ENCODE measurements at regions not wholly inside any gene's neighbourhood (a gene's known extent, or its start where the extent isn't known, plus 50 kb on each side); places are given as distances from the start of the nearest gene placed in this dataset.
A peak's percentile ranks its signal among the peaks of the same experiment; 100 is the strongest.

DNA sequence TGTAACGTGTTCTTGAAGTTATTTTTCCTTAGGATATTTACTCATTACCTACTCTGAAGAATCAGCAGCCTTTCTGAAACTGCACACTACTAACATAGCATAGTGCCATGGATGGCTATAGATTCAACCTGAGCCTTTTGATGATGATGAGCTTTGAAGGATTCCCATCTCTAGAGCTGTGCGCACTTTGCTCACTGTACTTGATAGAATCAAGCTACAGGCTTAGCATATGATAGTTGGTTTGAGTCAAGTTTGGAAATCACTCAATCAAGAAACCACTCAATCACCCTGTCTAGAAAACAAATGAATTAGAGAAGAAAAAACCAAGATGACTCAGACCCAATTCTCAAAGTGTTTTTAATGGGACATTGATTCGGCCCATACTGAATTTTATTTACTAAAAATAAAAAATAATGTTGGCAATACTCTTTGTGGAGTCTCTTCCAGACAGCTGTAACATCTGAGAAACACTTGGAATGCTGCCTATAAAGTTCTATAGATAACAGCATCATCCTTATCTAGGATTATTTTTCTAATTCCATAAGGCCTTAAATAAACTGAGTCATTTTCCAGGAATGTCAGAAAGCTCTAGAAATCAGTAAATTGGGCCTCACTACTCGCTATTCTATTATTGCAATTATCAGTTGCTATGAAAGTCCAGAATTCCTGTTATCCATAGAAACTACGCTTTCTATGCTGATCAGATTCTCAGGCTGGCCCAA lies 259.0 kb upstream of the ERBB4 start:
- H3K4me2 ChIP-seq: no peak overlapping the region
- no peak overlapping the region for H2AFZ ChIP-seq (ENCODE audit: low read depth)
- H4K20me1 ChIP-seq (ENCODE audit: insufficient read depth): no peaks in the 10 kb centered on the region
- ChIA-PET POLR2A (no interaction called here), CTCF (interaction anchor here (0.9 kb wide), 1 partner anchor 95 kb away, joined by 3 read pairs; no protein-coding TSS in a partner anchor)
- no peak overlapping the region for H3K4me3 ChIP-seq (ENCODE audit: low read depth in 2 of 2, low read length in 1 of 2)
- no peaks in the 10 kb centered on the region for H3K79me2 ChIP-seq (ENCODE audit: insufficient read depth)
- no peak for TF ChIP-seq GATA2 (CRISPR knock-in tag; IDR thresholded peaks at IDR 0.05)
- TF ChIP-seq YY1 (IDR thresholded peaks at IDR 0.05; ENCODE audit: low read depth): no peak
- TF ChIP-seq CHD2 (IDR thresholded peaks at IDR 0.05; ENCODE audit: low read length, partially characterized antibody): no peak
- peak; percentile 36; the same call in 1 of the 2 replicates for TF ChIP-seq MEF2A (IDR thresholded peaks at IDR 0.05; ENCODE audit: borderline replicate concordance, low read depth)
- no peak for TF ChIP-seq EZH2phosphoT487 (IDR thresholded peaks at IDR 0.05; ENCODE audit: borderline replicate concordance, low read depth)
- TF ChIP-seq FOXM1 (IDR thresholded peaks at IDR 0.05; ENCODE audit: low read depth): no peak
- H3K27me3 ChIP-seq (ENCODE audit: insufficient read depth): no peaks in the 10 kb centered on the region
- WGBS (ENCODE audit: low lambda C conversion rate): 60% methylated on average over 5 of the region's 5 CpGs
- no peak for DNase-seq
- H3K27ac ChIP-seq (ENCODE audit: low read depth in 2 of 2, low read length in 1 of 2): peak overlapping the region in 1 of 2 experiments; percentile 33; a peak in 2 of 4 replicates
- H3K9me3 ChIP-seq: no peaks in the 10 kb centered on the region
- peaks cover 0 to 10% of the 10 kb centered on the region in 2 experiments; a peak in 2 of 4 replicates for H3K4me1 ChIP-seq (ENCODE audit: control insufficient read depth in 1 of 2, insufficient read depth in 2 of 2, low read depth in 1 of 2, low read length in 1 of 2)
- no peaks in the 10 kb centered on the region for H3K36me3 ChIP-seq (replicated peaks in 1 of 2; ENCODE audit: control insufficient read depth in 1 of 2, insufficient read depth in 2 of 2, low read length in 1 of 2)
- H3F3A ChIP-seq (replicated peaks; ENCODE audit: insufficient read depth): no peaks in the 10 kb centered on the region
- H3K9me2 ChIP-seq: no peaks in the 10 kb centered on the region
- H3K9ac ChIP-seq: no peak overlapping the region

DNA sequence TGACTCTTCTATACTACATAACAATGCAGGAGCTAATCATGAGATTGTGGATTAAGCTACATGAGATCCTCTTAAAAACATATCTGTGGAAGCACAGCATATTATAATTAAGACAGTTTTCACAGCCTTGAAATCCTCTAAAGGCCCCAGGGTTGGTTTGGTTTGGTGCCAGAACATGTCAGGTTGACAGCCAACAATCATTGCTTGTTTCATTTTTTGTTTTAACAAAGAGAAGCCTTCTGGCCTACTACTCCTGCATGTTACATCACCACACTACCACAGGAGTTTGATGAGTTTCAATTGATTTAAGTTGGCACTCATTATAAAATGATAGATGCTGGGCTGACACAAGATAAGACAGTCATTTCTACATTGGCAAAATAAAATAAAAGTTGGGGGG lies 255.9 kb upstream of the ERBB4 start:
- H3K9me3 ChIP-seq: no peaks in the 10 kb centered on the region
- no peaks in the 10 kb centered on the region for H4K20me1 ChIP-seq (ENCODE audit: insufficient read depth)
- no peaks in the 10 kb centered on the region for H3K79me2 ChIP-seq (ENCODE audit: insufficient read depth)
- no peaks in the 10 kb centered on the region for H3F3A ChIP-seq (replicated peaks; ENCODE audit: insufficient read depth)
- H3K4me2 ChIP-seq: no peak overlapping the region
- no peak overlapping the region for H3K27ac ChIP-seq (ENCODE audit: low read depth in 2 of 2, low read length in 1 of 2)
- peaks cover 0 to 10% of the 10 kb centered on the region in 2 experiments; a peak in 2 of 4 replicates for H3K4me1 ChIP-seq (ENCODE audit: control insufficient read depth in 1 of 2, insufficient read depth in 2 of 2, low read depth in 1 of 2, low read length in 1 of 2)
- ChIA-PET CTCF (interaction anchor here (1.0 to 1.5 kb wide), 2 partner anchors 18 to 359 kb away, joined by 3 read pairs; no protein-coding TSS in a partner anchor), POLR2A (no interaction called here)
- H3K4me3 ChIP-seq (ENCODE audit: low read depth in 2 of 2, low read length in 1 of 2): no peak overlapping the region
- H3K9me2 ChIP-seq: no peaks in the 10 kb centered on the region
- no peaks in the 10 kb centered on the region for H3K36me3 ChIP-seq (replicated peaks in 1 of 2; ENCODE audit: control insufficient read depth in 1 of 2, insufficient read depth in 2 of 2, low read length in 1 of 2)
- no peak for TF ChIP-seq MXI1 (IDR thresholded peaks at IDR 0.05; ENCODE audit: low read depth, low read length)
- no peak for TF ChIP-seq EZH2phosphoT487 (IDR thresholded peaks at IDR 0.05; ENCODE audit: borderline replicate concordance, low read depth)
- TF ChIP-seq, protein P1, sequence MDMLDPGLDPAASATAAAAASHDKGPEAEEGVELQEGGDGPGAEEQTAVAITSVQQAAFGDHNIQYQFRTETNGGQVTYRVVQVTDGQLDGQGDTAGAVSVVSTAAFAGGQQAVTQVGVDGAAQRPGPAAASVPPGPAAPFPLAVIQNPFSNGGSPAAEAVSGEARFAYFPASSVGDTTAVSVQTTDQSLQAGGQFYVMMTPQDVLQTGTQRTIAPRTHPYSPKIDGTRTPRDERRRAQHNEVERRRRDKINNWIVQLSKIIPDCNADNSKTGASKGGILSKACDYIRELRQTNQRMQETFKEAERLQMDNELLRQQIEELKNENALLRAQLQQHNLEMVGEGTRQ (IDR thresholded peaks at IDR 0.05; ENCODE audit: borderline replicate concordance, low read depth, low read length): no peak
- TF ChIP-seq, protein P2, sequence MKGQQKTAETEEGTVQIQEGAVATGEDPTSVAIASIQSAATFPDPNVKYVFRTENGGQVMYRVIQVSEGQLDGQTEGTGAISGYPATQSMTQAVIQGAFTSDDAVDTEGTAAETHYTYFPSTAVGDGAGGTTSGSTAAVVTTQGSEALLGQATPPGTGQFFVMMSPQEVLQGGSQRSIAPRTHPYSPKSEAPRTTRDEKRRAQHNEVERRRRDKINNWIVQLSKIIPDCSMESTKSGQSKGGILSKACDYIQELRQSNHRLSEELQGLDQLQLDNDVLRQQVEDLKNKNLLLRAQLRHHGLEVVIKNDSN (IDR thresholded peaks at IDR 0.05; ENCODE audit: borderline replicate concordance, low read depth): no peak
- TF ChIP-seq POLR2AphosphoS5 (IDR thresholded peaks at IDR 0.05; ENCODE audit: low read depth, low read length): no peak
- no peak for TF ChIP-seq FOXM1 (IDR thresholded peaks at IDR 0.05; ENCODE audit: low read depth)
- TF ChIP-seq, protein P3, sequence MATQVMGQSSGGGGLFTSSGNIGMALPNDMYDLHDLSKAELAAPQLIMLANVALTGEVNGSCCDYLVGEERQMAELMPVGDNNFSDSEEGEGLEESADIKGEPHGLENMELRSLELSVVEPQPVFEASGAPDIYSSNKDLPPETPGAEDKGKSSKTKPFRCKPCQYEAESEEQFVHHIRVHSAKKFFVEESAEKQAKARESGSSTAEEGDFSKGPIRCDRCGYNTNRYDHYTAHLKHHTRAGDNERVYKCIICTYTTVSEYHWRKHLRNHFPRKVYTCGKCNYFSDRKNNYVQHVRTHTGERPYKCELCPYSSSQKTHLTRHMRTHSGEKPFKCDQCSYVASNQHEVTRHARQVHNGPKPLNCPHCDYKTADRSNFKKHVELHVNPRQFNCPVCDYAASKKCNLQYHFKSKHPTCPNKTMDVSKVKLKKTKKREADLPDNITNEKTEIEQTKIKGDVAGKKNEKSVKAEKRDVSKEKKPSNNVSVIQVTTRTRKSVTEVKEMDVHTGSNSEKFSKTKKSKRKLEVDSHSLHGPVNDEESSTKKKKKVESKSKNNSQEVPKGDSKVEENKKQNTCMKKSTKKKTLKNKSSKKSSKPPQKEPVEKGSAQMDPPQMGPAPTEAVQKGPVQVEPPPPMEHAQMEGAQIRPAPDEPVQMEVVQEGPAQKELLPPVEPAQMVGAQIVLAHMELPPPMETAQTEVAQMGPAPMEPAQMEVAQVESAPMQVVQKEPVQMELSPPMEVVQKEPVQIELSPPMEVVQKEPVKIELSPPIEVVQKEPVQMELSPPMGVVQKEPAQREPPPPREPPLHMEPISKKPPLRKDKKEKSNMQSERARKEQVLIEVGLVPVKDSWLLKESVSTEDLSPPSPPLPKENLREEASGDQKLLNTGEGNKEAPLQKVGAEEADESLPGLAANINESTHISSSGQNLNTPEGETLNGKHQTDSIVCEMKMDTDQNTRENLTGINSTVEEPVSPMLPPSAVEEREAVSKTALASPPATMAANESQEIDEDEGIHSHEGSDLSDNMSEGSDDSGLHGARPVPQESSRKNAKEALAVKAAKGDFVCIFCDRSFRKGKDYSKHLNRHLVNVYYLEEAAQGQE (IDR thresholded peaks at IDR 0.05; ENCODE audit: low read depth, low read length): no peak
- TF ChIP-seq YY1 (IDR thresholded peaks at IDR 0.05; ENCODE audit: low read depth): no peak
- TF ChIP-seq TEAD4 (IDR thresholded peaks at IDR 0.05; ENCODE audit: borderline replicate concordance, insufficient read depth): no peak
- TF ChIP-seq FOSL2 (IDR thresholded peaks at IDR 0.05; ENCODE audit: borderline replicate concordance, low read depth): no peak
- TF ChIP-seq RCOR1 (IDR thresholded peaks at IDR 0.05; ENCODE audit: low read length): no peak
- no peaks in the 10 kb centered on the region for H3K27me3 ChIP-seq (ENCODE audit: insufficient read depth)
- no peak overlapping the region for H2AFZ ChIP-seq (ENCODE audit: low read depth)
- H3K9ac ChIP-seq: no peak overlapping the region
- DNase-seq: no peak
